DND-41 (cell line): ENCODE measurements at regions not wholly inside any gene's neighbourhood (a gene's known extent, or its start where the extent isn't known, plus 50 kb on each side); places are given as distances from the start of the nearest gene placed in this dataset.

ENCODE experiments used
- CTCF ChIP-seq: IDR thresholded peaks from 2 replicates; pipeline ENCODE4 v1.5.1; 2012; ENCODE audit warnings: borderline replicate concordance, low read length, moderate library complexity, mild to moderate bottlenecking; ENCODE audit not compliant: poor library complexity, severe bottlenecking; ENCODE audit errors: extremely low read depth
- EZH2 ChIP-seq: IDR thresholded peaks from 3 replicates; pipeline ENCODE4 v1.6.1; 2012; ENCODE audit warnings: borderline replicate concordance, low read depth, mild to moderate bottlenecking, moderate library complexity, low read length, inconsistent platforms; ENCODE audit not compliant: severe bottlenecking

- TF ChIP-seq CTCF, result no peak
- TF ChIP-seq EZH2, result no peak
Measured at GRCh38 chr10:124321433-124322089, 97.2 kb downstream of the OAT start.
